K562 (cell line): ENCODE measurements at regions not wholly inside any gene's neighbourhood (a gene's known extent, or its start where the extent isn't known, plus 50 kb on each side); places are given as distances from the start of the nearest gene placed in this dataset.

Experiments used
- ATAC-seq: fragments of 200-7000 bp; cut with Tn5 transposase; 3 replicates; pipeline ENCODE4 v1.9.1; 2020; ENCODE audit warnings: moderate library complexity
- BruUV-seq: library from RNA; stranded (reverse); fragments of 400-500 nt; replicated peaks from 2 replicates; lab custom pipeline; 2021; lab: Mats Ljungman, UMichigan
- CTCF ChIA-PET: fragments of 300-600 bp; formaldehyde crosslinking; extraction: SDS; loops from one replicate; lab custom pipeline; 2021; ENCODE audit warnings: low intra/inter-chr PET ratio; lab: Yijun Ruan, JAX
- POLR2A ChIA-PET: fragments of 300-600, 350-650 bp; sonication (Branson Sonifier 250); formaldehyde crosslinking; extraction: SDS; loops from one replicate; lab custom pipeline; 2021; ENCODE audit warnings: antibody characterized with exemption, inconsistent platforms; lab: Yijun Ruan, JAX
- DNase-seq, 4 experiments: peaks; one replicate each; pipeline versions ENCODE4 v3.0.0 to v3.0.0-alpha.2; 2011 to 2018; ENCODE audit warnings: low spot score in 3 of 4, mixed read lengths in 3 of 4; ENCODE audit errors: extremely low read depth in 1 of 4
- FAIRE-seq: peaks from 2 replicates; lab custom pipeline; 2011; peaks lifted over from hg19 to GRCh38; lab: Jason Lieb, UNC
- H2AFZ ChIP-seq: 2 replicates; pipeline ENCODE4 v1.6.0; 2011; ENCODE audit warnings: low read depth, low read length, control low read depth, inconsistent platforms
- H3K27ac ChIP-seq: fragments of 200-600 bp; 3 replicates; pipeline ENCODE4 v1.8.0; 2011; ENCODE audit warnings: low read depth, mild to moderate bottlenecking, control low read depth, inconsistent platforms, low read length, moderate library complexity, mixed read lengths; ENCODE audit errors: extremely low read depth
- H3K27me3 ChIP-seq, 2 experiments: fragments of 300-600 bp in 1 of 2; 2 replicates in 1 of 2; 3 replicates in 1 of 2; pipeline versions ENCODE4 v1.6.0 to v1.8.0; 2011; ENCODE audit warnings: inconsistent platforms in 2 of 2, low read length in 2 of 2, mild to moderate bottlenecking in 1 of 2, mixed read lengths in 1 of 2, moderate library complexity in 1 of 2; ENCODE audit not compliant: control insufficient read depth in 2 of 2, insufficient read depth in 2 of 2
- H3K36me3 ChIP-seq: fragments of 300-600 bp; 3 replicates; pipeline ENCODE4 v1.8.0; 2011; ENCODE audit warnings: mild to moderate bottlenecking, low read length, inconsistent platforms; ENCODE audit not compliant: control insufficient read depth, insufficient read depth
- H3K4me1 ChIP-seq, 2 experiments: fragments of 200-600 bp in 1 of 2; replicated peaks in 1 of 2; 2 replicates in 1 of 2; 3 replicates in 1 of 2; pipeline versions ENCODE4 v1.5.1 to v1.8.0; 2011; ENCODE audit warnings: inconsistent platforms in 2 of 2, low read length in 2 of 2, mild to moderate bottlenecking in 1 of 2, mixed read lengths in 1 of 2, moderate library complexity in 1 of 2; ENCODE audit not compliant: control insufficient read depth in 2 of 2, insufficient read depth in 2 of 2
- H3K4me2 ChIP-seq: 2 replicates; pipeline ENCODE4 v1.6.1; 2011; ENCODE audit warnings: low read length, control low read depth, inconsistent platforms, mixed read lengths; ENCODE audit not compliant: insufficient read depth
- H3K4me3 ChIP-seq: fragments of 200-600 bp; sonication (generic), shearing (Covaris generic); 2 replicates; pipeline ENCODE4 v1.5.1; 2016; ENCODE audit warnings: control low read depth, inconsistent platforms
- H3K79me2 ChIP-seq: fragments of 200-600 bp; 3 replicates; pipeline ENCODE4 v1.8.0; 2011; ENCODE audit warnings: low read length, inconsistent platforms; ENCODE audit not compliant: control insufficient read depth, insufficient read depth
- H3K9ac ChIP-seq, 2 experiments: 2 replicates each; pipeline versions ENCODE4 v1.6.0 to v1.6.1; 2011; ENCODE audit warnings: low read depth in 2 of 2, low read length in 2 of 2, control low read depth in 1 of 2, inconsistent platforms in 1 of 2, mild to moderate bottlenecking in 1 of 2, mixed read lengths in 1 of 2; ENCODE audit not compliant: insufficient read depth in 1 of 2
- H3K9me1 ChIP-seq: one replicate; pipeline ENCODE4 v1.6.0; 2011; ENCODE audit warnings: inconsistent platforms, mild to moderate bottlenecking, low read length, moderate library complexity; ENCODE audit not compliant: control insufficient read depth, insufficient read depth
- H3K9me3 ChIP-seq: replicated peaks from 2 replicates; pipeline ENCODE4 v1.5.1; 2011; ENCODE audit warnings: low read depth, low read length, inconsistent platforms; ENCODE audit not compliant: control insufficient read depth, insufficient read depth
- H4K20me1 ChIP-seq: replicated peaks from 2 replicates; pipeline ENCODE4 v1.6.1; 2011; ENCODE audit warnings: low read length, inconsistent platforms, mixed read lengths; ENCODE audit not compliant: control insufficient read depth, insufficient read depth
- ASH1L ChIP-seq: fragments of 450-650 bp; IDR thresholded peaks from 2 replicates; pipeline ENCODE4 v1.6.1; 2018; ENCODE audit warnings: borderline replicate concordance, mild to moderate bottlenecking, low read depth; ENCODE audit not compliant: partially characterized antibody
- EP300 ChIP-seq: IDR thresholded peaks from 2 replicates; pipeline ENCODE4 v1.6.1; 2012; ENCODE audit warnings: low read length, improper control_type of control experiment
- HNRNPLL ChIP-seq: fragments of 200-400 bp; formaldehyde crosslinking; IDR thresholded peaks from 2 replicates; pipeline ENCODE4 v1.6.1; 2017; ENCODE audit warnings: low read length, low read depth, mild to moderate bottlenecking; ENCODE audit not compliant: poor library complexity, severe bottlenecking
- NR2C2 ChIP-seq, 2 experiments: fragments of 200-800 bp in 1 of 2; sonication (Bioruptor generic) in 1 of 2; sonication (generic) in 1 of 2; formaldehyde crosslinking in 1 of 2; IDR thresholded peaks; 2 replicates each; pipeline versions ENCODE4 v1.6.1 to v1.8.0; 2016 to 2022; ENCODE audit warnings: mild to moderate bottlenecking in 1 of 2, missing compliant biosample characterization in 1 of 2, missing genetic modification characterization in 1 of 2, missing genetic modification reagents in 1 of 2
- POLR2H ChIP-seq: IDR thresholded peaks from 2 replicates; pipeline ENCODE4 v1.6.1; 2016; ENCODE audit warnings: missing genetic modification characterization, low read depth, mild to moderate bottlenecking, control low read depth, missing compliant biosample characterization, moderate library complexity
- SMAD4 ChIP-seq: fragments of 250-450 bp; sonication (Bioruptor Pico); conservative IDR thresholded peaks from 2 replicates; pipeline ENCODE4 v1.8.0; 2021; ENCODE audit warnings: inconsistent platforms, mild to moderate bottlenecking, moderate library complexity
- TOE1 ChIP-seq, 2 experiments: fragments of 450-650 bp in 1 of 2; sonication (generic) in 1 of 2; formaldehyde crosslinking in 1 of 2; IDR thresholded peaks; 2 replicates each; pipeline versions ENCODE4 v1.7.1 to v1.8.0; 2016 to 2022; ENCODE audit warnings: borderline replicate concordance in 2 of 2, mild to moderate bottlenecking in 2 of 2, antibody characterized with exemption in 1 of 2, inconsistent platforms in 1 of 2, low read depth in 1 of 2, missing genetic modification reagents in 1 of 2, moderate library complexity in 1 of 2
- ZNF143 ChIP-seq: sonication (generic); formaldehyde crosslinking; IDR thresholded peaks from 2 replicates; pipeline ENCODE4 v1.9.0; 2022; ENCODE audit warnings: mild to moderate bottlenecking, missing genetic modification reagents
- ZNF3 ChIP-seq: fragments of 250-450 bp; sonication (Bioruptor Pico); IDR thresholded peaks from 2 replicates; pipeline ENCODE4 v1.5.0; 2021; ENCODE audit warnings: mild to moderate bottlenecking, moderate library complexity
- ZNF76 ChIP-seq: fragments of 250-450 bp; sonication (Bioruptor Pico); IDR thresholded peaks from 2 replicates; pipeline ENCODE4 v1.4.0; 2020; ENCODE audit warnings: mild to moderate bottlenecking, moderate library complexity, borderline replicate concordance
- WGBS: fragments of 100-300 bp; shearing (Covaris generic); methylation state at CpG from one replicate; pipeline ENCODE4 v1.1.6; 2016; ENCODE audit warnings: low coverage, mixed read lengths; ENCODE audit not compliant: insufficient coverage; ENCODE audit errors: missing lambda C conversion rate; 5-methylcytosine and 5-hydroxymethylcytosine counted together
- in situ Hi-C: fragments of 300-500 bp; cut with MboI; formaldehyde crosslinking; loops from 4 replicates; pipeline ENCODE4 v1.15.0; 2018; ENCODE audit warnings: inconsistent platforms, mixed read lengths
- intact Hi-C: fragments of 100-400 bp; cut with micrococcal nuclease; formaldehyde crosslinking; loops from 2 replicates; pipeline ENCODE4 v1.14.2; 2022
- TF ChIP-seq, protein P1 (sequence below): sonication (generic); formaldehyde crosslinking; IDR thresholded peaks from 2 replicates; pipeline ENCODE4 v1.8.0; 2022; ENCODE audit warnings: mild to moderate bottlenecking, missing genetic modification reagents
- TF ChIP-seq, protein P2 (sequence below): fragments of 450-650 bp; IDR thresholded peaks from 2 replicates; pipeline ENCODE4 v1.7.0; 2016; ENCODE audit warnings: borderline replicate concordance
- TF ChIP-seq, protein P3 (sequence below): fragments of 250-450 bp; sonication (Bioruptor Pico); IDR thresholded peaks from 2 replicates; pipeline ENCODE4 v1.5.0; 2021
- TF ChIP-seq, protein P4 (sequence below): sonication (generic); formaldehyde crosslinking; IDR thresholded peaks from 2 replicates; pipeline ENCODE4 v1.8.0; 2022; ENCODE audit warnings: mild to moderate bottlenecking, missing genetic modification reagents

DNA sequence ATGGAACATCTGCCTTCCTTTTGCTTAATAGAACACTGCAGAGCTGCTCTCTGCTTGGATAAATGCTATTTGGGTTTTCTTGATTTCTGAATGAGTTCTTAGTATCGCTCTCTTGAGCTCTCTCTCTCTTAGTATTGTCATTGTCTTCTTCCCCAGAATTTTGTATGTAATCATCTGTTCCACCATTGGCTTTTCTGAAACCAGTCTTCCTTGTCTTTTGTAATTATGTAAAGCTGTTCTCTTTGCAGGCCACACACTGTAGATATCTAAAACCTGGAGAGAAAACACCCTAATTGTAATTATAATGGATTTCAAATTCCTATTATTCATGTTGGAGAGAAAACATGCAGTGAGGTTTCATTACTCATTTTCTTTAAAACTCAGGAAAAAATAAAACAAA is 333.1 kb upstream of the CHAC2 start:
- Histone ChIP-seq H3K27me3 (no peaks in the 10 kb centered on the region), H3K27ac (no peak overlapping the region), H3K9ac (no peak overlapping the region), H3K9me1 (no peaks in the 10 kb centered on the region), H3K79me2 (no peaks in the 10 kb centered on the region), H3K4me2 (no peak overlapping the region), H3K9me3 (no peaks in the 10 kb centered on the region), H4K20me1 (no peaks in the 10 kb centered on the region), H3K4me3 (no peak overlapping the region), H3K36me3 (no peaks in the 10 kb centered on the region), H2AFZ (no peak overlapping the region), H3K4me1 (no peaks in the 10 kb centered on the region)
- BruUV-seq, result no TSS peak
- ATAC-seq (no peak), DNase-seq (no peak), FAIRE-seq (no peak)
- in situ Hi-C loops (no loop called here), intact Hi-C loops (no loop called here)
- ChIA-PET CTCF (no interaction called here), POLR2A (interaction anchor here (0.6 kb wide), 1 partner anchor 309 kb away, joined by 3 read pairs; no protein-coding TSS in a partner anchor)
- 5% methylated on average over 1 of the region's 1 CpG for WGBS
- TF ChIP-seq, protein P1, sequence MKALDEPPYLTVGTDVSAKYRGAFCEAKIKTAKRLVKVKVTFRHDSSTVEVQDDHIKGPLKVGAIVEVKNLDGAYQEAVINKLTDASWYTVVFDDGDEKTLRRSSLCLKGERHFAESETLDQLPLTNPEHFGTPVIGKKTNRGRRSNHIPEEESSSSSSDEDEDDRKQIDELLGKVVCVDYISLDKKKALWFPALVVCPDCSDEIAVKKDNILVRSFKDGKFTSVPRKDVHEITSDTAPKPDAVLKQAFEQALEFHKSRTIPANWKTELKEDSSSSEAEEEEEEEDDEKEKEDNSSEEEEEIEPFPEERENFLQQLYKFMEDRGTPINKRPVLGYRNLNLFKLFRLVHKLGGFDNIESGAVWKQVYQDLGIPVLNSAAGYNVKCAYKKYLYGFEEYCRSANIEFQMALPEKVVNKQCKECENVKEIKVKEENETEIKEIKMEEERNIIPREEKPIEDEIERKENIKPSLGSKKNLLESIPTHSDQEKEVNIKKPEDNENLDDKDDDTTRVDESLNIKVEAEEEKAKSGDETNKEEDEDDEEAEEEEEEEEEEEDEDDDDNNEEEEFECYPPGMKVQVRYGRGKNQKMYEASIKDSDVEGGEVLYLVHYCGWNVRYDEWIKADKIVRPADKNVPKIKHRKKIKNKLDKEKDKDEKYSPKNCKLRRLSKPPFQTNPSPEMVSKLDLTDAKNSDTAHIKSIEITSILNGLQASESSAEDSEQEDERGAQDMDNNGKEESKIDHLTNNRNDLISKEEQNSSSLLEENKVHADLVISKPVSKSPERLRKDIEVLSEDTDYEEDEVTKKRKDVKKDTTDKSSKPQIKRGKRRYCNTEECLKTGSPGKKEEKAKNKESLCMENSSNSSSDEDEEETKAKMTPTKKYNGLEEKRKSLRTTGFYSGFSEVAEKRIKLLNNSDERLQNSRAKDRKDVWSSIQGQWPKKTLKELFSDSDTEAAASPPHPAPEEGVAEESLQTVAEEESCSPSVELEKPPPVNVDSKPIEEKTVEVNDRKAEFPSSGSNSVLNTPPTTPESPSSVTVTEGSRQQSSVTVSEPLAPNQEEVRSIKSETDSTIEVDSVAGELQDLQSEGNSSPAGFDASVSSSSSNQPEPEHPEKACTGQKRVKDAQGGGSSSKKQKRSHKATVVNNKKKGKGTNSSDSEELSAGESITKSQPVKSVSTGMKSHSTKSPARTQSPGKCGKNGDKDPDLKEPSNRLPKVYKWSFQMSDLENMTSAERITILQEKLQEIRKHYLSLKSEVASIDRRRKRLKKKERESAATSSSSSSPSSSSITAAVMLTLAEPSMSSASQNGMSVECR (CRISPR knock-in tag), result no peak
- TF ChIP-seq ZNF143 (CRISPR knock-in tag), result no peak
- no peak for TF ChIP-seq ASH1L
- TF ChIP-seq, protein P2, sequence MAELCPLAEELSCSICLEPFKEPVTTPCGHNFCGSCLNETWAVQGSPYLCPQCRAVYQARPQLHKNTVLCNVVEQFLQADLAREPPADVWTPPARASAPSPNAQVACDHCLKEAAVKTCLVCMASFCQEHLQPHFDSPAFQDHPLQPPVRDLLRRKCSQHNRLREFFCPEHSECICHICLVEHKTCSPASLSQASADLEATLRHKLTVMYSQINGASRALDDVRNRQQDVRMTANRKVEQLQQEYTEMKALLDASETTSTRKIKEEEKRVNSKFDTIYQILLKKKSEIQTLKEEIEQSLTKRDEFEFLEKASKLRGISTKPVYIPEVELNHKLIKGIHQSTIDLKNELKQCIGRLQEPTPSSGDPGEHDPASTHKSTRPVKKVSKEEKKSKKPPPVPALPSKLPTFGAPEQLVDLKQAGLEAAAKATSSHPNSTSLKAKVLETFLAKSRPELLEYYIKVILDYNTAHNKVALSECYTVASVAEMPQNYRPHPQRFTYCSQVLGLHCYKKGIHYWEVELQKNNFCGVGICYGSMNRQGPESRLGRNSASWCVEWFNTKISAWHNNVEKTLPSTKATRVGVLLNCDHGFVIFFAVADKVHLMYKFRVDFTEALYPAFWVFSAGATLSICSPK, result no peak
- TF ChIP-seq EP300, result no peak
- no peak for TF ChIP-seq POLR2H
- no peak for TF ChIP-seq ZNF76 (CRISPR knock-in tag)
- no peak for TF ChIP-seq HNRNPLL
- TF ChIP-seq, protein P3, sequence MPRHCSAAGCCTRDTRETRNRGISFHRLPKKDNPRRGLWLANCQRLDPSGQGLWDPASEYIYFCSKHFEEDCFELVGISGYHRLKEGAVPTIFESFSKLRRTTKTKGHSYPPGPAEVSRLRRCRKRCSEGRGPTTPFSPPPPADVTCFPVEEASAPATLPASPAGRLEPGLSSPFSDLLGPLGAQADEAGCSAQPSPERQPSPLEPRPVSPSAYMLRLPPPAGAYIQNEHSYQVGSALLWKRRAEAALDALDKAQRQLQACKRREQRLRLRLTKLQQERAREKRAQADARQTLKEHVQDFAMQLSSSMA, result no peak
- no peak for TF ChIP-seq TOE1 (IDR thresholded peaks at IDR 0.05; ENCODE audit: borderline replicate concordance)
- TF ChIP-seq TOE1 (CRISPR knock-in tag; IDR thresholded peaks at IDR 0.05; ENCODE audit: borderline replicate concordance, low read depth), result no peak
- no peak for TF ChIP-seq ZNF3
- no peak for TF ChIP-seq NR2C2 (CRISPR knock-in tag; IDR thresholded peaks at IDR 0.05)
- TF ChIP-seq NR2C2 (tag; IDR thresholded peaks at IDR 0.05), result no peak
- TF ChIP-seq SMAD4 (CRISPR knock-in tag), result no peak
- TF ChIP-seq, protein P4, sequence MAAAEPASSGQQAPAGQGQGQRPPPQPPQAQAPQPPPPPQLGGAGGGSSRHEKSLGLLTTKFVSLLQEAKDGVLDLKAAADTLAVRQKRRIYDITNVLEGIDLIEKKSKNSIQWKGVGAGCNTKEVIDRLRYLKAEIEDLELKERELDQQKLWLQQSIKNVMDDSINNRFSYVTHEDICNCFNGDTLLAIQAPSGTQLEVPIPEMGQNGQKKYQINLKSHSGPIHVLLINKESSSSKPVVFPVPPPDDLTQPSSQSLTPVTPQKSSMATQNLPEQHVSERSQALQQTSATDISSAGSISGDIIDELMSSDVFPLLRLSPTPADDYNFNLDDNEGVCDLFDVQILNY (CRISPR knock-in tag), result no peak
